ENCODE measurements at regions not wholly inside any gene's neighbourhood (a gene's known extent, or its start where the extent isn't known, plus 50 kb on each side); places are given as distances from the start of the nearest gene placed in this dataset.

DNA sequence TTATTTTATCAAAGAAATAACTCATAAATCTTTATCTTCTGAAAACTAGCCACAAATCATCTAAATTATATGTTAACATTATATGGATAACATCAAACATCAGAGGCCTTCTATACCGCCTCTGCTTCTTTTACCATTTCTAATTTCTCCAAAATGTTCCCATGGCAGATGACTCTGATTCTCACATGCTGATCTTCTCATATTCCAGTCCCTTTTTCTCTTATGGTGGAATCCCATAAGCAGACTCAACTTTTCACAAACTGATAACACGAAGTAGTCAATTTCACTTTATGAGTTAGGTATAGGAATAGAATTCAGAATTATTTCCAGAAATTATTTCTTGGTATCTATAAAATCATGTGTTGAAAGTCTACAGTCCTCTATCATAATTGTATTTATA lies 212.3 kb downstream of the ENC1 start:
- no peaks in the 10 kb centered on the region for H3K36me3 Mint-ChIP-seq (ENCODE audit: low read depth)

DNA sequence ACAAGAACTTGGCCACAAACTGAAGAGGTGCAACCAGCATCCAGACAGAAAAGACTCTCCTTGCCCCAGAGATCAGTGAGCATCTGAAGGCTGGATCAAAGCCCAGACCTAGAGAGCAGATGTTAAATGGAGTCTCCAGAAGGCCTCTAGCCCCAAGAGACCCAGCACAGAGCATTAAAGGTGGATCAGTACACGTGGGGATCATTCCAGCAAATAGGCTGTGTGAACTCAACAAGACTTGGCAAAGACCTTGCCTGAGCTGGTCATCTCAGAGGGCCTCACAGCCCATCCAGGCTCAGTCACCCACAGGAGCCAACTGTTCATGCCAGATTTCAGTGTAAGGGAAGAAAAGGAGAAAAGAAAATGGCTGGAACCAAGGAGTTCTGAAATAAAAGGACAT lies 214.0 kb downstream of the ENC1 start:
- no peak for DNase-seq
- no peaks in the 10 kb centered on the region for H3K9me3 Mint-ChIP-seq
- peaks cover 4% of the 10 kb centered on the region for H3K27me3 Mint-ChIP-seq (ENCODE audit: insufficient read depth)
- H3K4me1 Mint-ChIP-seq (ENCODE audit: low read depth), result no peaks in the 10 kb centered on the region
- no peak overlapping the region for H3K4me3 Mint-ChIP-seq
- TF ChIP-seq, protein P1, sequence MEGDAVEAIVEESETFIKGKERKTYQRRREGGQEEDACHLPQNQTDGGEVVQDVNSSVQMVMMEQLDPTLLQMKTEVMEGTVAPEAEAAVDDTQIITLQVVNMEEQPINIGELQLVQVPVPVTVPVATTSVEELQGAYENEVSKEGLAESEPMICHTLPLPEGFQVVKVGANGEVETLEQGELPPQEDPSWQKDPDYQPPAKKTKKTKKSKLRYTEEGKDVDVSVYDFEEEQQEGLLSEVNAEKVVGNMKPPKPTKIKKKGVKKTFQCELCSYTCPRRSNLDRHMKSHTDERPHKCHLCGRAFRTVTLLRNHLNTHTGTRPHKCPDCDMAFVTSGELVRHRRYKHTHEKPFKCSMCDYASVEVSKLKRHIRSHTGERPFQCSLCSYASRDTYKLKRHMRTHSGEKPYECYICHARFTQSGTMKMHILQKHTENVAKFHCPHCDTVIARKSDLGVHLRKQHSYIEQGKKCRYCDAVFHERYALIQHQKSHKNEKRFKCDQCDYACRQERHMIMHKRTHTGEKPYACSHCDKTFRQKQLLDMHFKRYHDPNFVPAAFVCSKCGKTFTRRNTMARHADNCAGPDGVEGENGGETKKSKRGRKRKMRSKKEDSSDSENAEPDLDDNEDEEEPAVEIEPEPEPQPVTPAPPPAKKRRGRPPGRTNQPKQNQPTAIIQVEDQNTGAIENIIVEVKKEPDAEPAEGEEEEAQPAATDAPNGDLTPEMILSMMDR (IDR thresholded peaks at IDR 0.05), result no peak
- H3K27ac Mint-ChIP-seq, result no peak overlapping the region
- H3K36me3 Mint-ChIP-seq (ENCODE audit: low read depth), result no peaks in the 10 kb centered on the region

More for the DNA sequence above, 212.3 kb downstream of the ENC1 start:
- no peak overlapping the region for H3K4me3 Mint-ChIP-seq
- peaks cover 7% of the 10 kb centered on the region for H3K27me3 Mint-ChIP-seq (ENCODE audit: insufficient read depth)
- no peak for DNase-seq
- H3K9me3 Mint-ChIP-seq, result no peaks in the 10 kb centered on the region
- TF ChIP-seq, protein P1 (IDR thresholded peaks at IDR 0.05), result no peak
- H3K4me1 Mint-ChIP-seq (ENCODE audit: low read depth), result peaks cover 2% of the 10 kb centered on the region
- H3K27ac Mint-ChIP-seq, result no peak overlapping the region

DNA sequence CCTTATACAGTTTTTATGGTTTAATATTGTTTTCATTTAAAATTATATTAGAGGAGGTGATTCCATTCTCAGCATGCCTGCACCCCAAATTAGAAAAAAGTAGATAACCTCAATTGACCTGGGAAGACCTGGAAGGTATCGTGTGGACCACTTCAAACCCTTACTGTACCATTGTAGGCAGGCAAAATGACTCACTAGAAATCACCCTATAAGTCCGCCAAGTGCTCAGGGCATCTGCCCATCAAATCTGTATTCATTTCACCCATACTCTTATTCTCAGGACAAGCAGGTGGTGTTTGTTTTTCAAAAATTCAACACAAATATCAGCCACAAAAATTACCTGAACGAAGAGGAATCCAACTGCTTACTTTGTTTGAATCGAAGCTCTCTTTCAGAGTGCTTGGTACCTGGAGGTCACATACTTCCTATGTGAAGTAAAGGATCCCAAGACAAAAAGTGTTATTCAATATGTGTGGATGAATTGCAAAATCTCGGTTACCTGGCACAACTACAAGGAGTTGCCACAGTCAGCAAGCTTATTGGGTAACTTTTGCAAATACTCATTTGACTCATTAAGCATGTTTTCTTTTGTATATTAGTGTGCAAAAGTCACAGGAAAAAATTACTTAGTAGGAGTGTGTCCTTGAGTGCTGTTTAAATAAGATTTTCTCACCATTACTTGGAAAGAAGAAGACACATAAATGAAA lies 216.2 kb downstream of the ENC1 start:
- no peak overlapping the region for H3K27ac Mint-ChIP-seq
- TF ChIP-seq, protein P1 (IDR thresholded peaks at IDR 0.05), result no peak
- H3K9me3 Mint-ChIP-seq, result no peaks in the 10 kb centered on the region
- no peaks in the 10 kb centered on the region for H3K4me1 Mint-ChIP-seq (ENCODE audit: low read depth)
- no peak for DNase-seq
- H3K4me3 Mint-ChIP-seq, result no peak overlapping the region
- H3K36me3 Mint-ChIP-seq (ENCODE audit: low read depth), result no peaks in the 10 kb centered on the region
- H3K27me3 Mint-ChIP-seq (ENCODE audit: insufficient read depth), result peaks cover 7% of the 10 kb centered on the region

DNA sequence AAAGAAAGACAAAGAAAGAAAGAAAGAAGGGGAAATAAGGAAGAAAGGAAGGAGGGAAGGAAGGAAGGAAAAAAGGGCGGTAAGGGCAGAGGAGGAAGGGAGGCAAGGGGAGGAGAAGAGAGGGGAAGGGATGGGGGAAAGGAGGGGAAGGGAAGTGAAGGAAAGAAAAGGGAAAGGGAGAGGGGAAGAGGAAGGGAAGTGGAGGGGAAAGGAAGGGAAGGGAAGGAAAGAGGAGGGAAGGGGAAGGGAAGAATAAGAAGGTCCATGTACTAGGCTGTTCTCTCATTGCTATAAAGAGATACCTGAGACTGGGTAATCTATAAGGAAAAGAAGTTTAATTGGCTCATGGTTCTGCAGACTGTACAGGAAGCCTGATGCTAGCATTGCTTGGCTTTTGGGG lies 217.1 kb downstream of the ENC1 start:
- no peak for DNase-seq
- Mint-ChIP-seq H3K4me3 (no peak overlapping the region), H3K27me3 (ENCODE audit: insufficient read depth) (peaks cover 7% of the 10 kb centered on the region), H3K4me1 (ENCODE audit: low read depth) (no peaks in the 10 kb centered on the region), H3K27ac (no peak overlapping the region), H3K36me3 (ENCODE audit: low read depth) (no peaks in the 10 kb centered on the region), H3K9me3 (no peaks in the 10 kb centered on the region)
- TF ChIP-seq, protein P1 (IDR thresholded peaks at IDR 0.05), result no peak

DNA sequence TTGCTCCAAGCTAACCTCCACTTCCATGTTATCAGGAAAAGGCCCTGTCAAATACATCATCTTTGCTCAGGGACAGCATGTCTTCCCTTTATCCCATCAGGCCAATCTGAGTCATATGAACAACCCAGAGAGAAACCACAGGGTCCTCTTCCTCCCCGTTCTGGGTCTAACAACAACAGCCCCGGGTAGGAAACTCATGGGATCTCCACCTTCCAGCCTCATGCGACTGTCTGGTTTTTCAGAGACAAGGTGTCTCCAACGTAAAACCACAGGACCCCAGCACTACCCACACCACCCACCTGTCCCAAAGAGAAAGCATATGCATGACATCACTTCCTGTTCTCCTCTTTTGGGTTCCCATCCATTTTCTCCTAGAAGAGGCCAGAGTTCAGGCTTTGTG lies 217.9 kb downstream of the ENC1 start:
- no peak overlapping the region for H3K27ac Mint-ChIP-seq
- no peak overlapping the region for H3K4me3 Mint-ChIP-seq
- DNase-seq, result no peak

More for the DNA sequence above, 217.9 kb downstream of the ENC1 start:
- H3K9me3 Mint-ChIP-seq, result no peaks in the 10 kb centered on the region
- H3K36me3 Mint-ChIP-seq (ENCODE audit: low read depth), result no peaks in the 10 kb centered on the region
- no peaks in the 10 kb centered on the region for H3K4me1 Mint-ChIP-seq (ENCODE audit: low read depth)
- TF ChIP-seq, protein P1 (IDR thresholded peaks at IDR 0.05), result no peak
- H3K27me3 Mint-ChIP-seq (ENCODE audit: insufficient read depth), result peaks cover 7% of the 10 kb centered on the region
